ENCODE measurements at regions not wholly inside any gene's neighbourhood (a gene's known extent, or its start where the extent isn't known, plus 50 kb on each side); places are given as distances from the start of the nearest gene placed in this dataset.

DNA sequence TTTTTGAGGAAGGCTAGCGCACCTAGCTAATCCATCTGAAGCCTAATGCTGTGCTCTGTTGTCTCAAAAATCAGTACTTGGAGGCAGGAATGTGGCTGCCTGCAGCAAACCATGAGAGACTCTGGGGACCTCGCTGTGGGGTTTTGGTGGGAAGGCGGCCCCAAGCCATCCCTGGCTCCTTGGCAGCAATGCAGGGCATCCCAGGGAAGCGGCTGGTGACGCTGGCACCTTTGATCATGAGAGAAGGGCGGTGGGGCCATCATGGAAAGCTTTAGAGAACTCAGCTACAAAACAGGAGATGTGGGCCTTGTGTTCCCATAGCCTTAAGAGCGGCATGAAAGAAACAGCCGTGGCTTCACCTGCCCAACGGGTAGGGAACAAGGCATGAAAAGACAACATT is 101.1 kb upstream of the SFSWAP start:
- DNase-seq (ENCODE audit: extremely low read depth, low read depth) = no peak
- TF ChIP-seq, protein P1, sequence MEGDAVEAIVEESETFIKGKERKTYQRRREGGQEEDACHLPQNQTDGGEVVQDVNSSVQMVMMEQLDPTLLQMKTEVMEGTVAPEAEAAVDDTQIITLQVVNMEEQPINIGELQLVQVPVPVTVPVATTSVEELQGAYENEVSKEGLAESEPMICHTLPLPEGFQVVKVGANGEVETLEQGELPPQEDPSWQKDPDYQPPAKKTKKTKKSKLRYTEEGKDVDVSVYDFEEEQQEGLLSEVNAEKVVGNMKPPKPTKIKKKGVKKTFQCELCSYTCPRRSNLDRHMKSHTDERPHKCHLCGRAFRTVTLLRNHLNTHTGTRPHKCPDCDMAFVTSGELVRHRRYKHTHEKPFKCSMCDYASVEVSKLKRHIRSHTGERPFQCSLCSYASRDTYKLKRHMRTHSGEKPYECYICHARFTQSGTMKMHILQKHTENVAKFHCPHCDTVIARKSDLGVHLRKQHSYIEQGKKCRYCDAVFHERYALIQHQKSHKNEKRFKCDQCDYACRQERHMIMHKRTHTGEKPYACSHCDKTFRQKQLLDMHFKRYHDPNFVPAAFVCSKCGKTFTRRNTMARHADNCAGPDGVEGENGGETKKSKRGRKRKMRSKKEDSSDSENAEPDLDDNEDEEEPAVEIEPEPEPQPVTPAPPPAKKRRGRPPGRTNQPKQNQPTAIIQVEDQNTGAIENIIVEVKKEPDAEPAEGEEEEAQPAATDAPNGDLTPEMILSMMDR (IDR thresholded peaks at IDR 0.05; ENCODE audit: low read depth, low read length) = no peak

DNA sequence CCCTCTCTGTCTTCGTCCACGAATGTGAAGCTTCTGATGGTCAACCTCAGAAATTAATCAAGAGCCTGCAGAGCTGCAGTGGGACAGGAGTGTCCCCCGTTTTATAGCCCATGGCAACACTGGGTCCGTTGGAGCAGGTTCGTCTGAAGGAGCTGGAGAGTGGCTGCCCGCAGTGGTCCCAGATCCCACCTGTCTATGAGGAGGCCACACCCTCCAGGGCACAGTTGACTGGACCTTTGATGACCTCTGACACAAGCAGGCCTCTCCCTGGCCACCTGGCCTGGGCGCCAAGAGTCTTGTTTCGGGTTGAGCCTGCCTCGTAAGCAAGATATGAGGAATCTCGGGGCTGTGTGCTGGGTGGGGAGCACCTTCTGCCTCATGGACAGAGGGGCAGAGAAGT is 100.7 kb upstream of the SFSWAP start:
- no peak for DNase-seq (ENCODE audit: extremely low read depth, low read depth)
- TF ChIP-seq, protein P1 (IDR thresholded peaks at IDR 0.05; ENCODE audit: low read depth, low read length) = no peak

DNA sequence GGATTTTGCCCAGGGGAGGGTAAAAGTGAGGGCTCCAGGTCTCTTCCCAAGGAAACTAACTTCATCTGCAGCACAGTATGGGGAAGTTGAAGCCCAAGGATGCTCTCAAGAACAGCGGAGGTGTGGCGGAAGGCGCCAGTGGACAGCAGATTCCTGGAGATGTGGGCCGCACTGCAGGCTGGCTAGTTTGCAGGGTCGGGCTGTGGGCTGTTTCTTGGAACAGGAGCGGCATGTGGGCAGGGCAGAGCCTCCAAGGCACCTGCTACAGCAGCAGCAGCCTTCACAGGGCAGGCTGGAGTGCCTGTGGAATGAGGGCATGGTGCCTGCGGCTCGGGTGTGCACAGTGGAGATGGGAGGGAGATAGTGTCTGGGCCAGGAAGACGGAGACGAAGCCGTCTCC is 100.0 kb upstream of the SFSWAP start:
- TF ChIP-seq, protein P1 (IDR thresholded peaks at IDR 0.05; ENCODE audit: low read depth, low read length) = no peak
- DNase-seq (ENCODE audit: extremely low read depth, low read depth) = no peak

DNA sequence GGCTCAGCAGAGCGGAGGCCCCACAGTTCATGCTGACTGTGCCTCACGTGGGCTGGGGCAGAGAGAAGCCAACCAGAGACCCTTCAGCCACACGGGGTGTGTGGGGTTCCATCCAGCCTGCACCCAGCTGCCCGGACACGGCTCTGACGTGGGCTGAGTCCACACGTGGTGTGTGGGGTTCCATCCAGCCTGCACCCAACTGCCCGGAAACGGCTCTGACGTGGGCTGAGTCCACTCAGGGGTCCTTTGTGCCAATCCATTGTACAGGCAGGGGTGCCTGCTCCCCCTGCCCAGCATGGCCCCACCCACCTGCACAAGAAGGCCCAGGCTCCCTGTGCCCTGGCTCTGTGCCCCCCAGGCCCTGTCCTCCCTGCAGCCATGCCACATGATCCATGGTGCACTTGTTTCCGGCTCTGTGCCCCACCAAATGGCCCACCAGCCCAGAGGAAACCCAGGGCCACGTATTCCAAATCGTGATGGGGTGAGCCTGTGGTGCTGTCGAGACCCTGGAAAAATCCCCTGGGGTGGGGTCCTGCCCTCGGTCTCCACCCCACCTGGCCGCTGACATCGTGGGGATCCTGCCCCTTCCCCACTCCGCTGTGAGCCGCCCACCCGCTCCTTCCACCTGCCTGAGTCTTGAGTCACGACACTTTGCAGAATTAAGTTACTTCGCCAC is 99.3 kb upstream of the SFSWAP start:
- TF ChIP-seq, protein P1 (IDR thresholded peaks at IDR 0.05; ENCODE audit: low read depth, low read length) = no peak
- no peak for DNase-seq (ENCODE audit: extremely low read depth, low read depth)

DNA sequence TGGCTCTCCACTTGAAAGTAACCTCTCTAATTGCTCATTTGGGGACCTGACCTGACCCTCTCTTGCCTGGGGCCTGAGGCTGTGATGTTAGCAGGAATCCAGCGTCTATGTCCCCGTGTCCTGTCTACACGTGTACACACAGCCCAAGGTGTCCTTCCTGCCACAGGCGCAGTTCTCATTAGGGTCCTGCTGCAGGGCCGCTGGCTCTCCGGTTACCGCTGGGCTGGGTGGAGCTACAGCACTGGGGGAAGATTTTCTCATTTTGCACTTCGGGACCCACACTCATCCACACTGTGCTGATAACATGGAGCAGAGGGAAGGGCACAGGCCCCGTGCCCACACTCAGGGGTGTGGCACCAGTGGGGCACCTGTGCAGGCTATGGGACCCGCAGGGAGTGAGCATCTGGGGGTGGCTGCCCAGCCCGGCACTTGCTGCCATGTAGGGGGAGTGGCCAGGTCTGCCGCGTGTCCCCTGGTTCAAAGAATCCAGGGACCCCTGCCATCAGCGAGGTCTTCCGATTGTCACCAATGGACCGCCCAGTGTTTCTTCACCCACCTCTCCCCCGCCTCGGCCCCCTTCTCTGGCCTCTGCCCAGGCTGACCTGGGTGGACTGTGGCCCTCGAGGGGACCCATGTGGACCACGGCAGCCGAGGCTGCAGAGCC is 98.7 kb upstream of the SFSWAP start:
- TF ChIP-seq, protein P1 (IDR thresholded peaks at IDR 0.05; ENCODE audit: low read depth, low read length) = no peak
- DNase-seq (ENCODE audit: extremely low read depth, low read depth) = no peak

DNA sequence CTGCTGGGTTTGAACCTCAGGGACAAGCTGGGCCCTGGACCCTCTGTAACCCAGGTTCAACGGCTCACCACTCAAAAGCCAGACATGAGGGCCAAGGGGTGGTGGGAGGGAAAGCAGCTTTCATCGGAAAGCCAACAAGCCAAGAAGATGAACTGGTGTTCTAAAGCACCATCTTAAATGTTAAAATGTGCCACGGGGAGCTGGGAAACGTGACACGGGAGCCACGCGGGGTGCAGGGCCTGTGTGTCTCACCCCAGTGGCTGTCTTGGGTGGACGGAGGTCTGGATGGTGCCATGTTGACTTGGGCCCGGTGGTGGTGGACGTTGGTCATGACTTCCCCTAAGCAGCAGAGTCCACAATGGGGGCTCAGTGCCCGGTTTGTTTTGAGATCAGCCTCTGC is 97.7 kb upstream of the SFSWAP start:
- TF ChIP-seq, protein P1 (IDR thresholded peaks at IDR 0.05; ENCODE audit: low read depth, low read length) = no peak
- no peak for DNase-seq (ENCODE audit: extremely low read depth, low read depth)

DNA sequence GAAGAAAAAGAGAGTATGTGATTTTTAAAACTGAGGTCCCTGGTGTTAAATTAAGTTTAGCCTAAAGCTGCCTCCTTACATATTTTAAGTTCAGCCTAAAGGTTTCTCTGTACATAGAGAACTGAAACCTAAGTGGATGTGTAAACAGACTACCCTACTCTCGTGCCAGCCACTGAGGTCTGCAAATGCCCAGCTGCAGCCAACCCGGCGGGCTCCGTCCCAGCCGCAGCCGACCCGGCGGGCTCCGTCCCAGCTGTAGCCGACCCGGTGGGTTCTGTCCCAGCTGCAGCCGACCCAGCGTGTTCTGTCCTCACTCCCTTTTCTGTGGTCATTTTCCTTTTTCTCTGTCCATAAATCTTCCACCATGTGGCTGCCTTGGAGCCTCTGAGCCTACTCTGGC is 97.2 kb upstream of the SFSWAP start:
- no peak for DNase-seq (ENCODE audit: extremely low read depth, low read depth)
- TF ChIP-seq, protein P1 (IDR thresholded peaks at IDR 0.05; ENCODE audit: low read depth, low read length) = no peak
